SK-N-SH (cell line): ENCODE measurements at regions not wholly inside any gene's neighbourhood (a gene's known extent, or its start where the extent isn't known, plus 50 kb on each side); places are given as distances from the start of the nearest gene placed in this dataset.

Source experiments
- CTCF ChIP-seq: fragments of 200-600 bp; sonication (generic); IDR thresholded peaks from 2 replicates; pipeline ENCODE4 v1.6.1; 2017; ENCODE audit warnings: antibody characterized with exemption, mild to moderate bottlenecking, moderate library complexity
- ELF1 ChIP-seq: IDR thresholded peaks from 2 replicates; pipeline ENCODE4 v1.4.0; 2012
- EZH2phosphoT487 ChIP-seq: fragments of 200-600 bp; sonication (generic); IDR thresholded peaks from 2 replicates; pipeline ENCODE4 v1.6.1; 2017; ENCODE audit warnings: low read depth, mixed run types, mild to moderate bottlenecking, antibody characterized with exemption, moderate library complexity, borderline replicate concordance
- FOXJ3 ChIP-seq: sonication (generic); formaldehyde crosslinking; IDR thresholded peaks from 2 replicates; pipeline ENCODE4 v1.5.1; 2020; ENCODE audit warnings: mild to moderate bottlenecking, missing genetic modification reagents
- FOXM1 ChIP-seq: IDR thresholded peaks from 2 replicates; pipeline ENCODE4 v1.4.0; 2012; ENCODE audit warnings: low read depth, mild to moderate bottlenecking
- JUND ChIP-seq: IDR thresholded peaks from 2 replicates; pipeline ENCODE4 v1.4.0; 2012
- NFIC ChIP-seq: IDR thresholded peaks from 2 replicates; pipeline ENCODE4 v1.4.0; 2012; ENCODE audit warnings: borderline replicate concordance
- RAD21 ChIP-seq: IDR thresholded peaks from 2 replicates; pipeline ENCODE4 v1.6.1; 2012; ENCODE audit warnings: mild to moderate bottlenecking, low read length
- RCOR1 ChIP-seq: fragments of 150-350 bp; IDR thresholded peaks from 2 replicates; pipeline ENCODE4 v1.6.1; 2017; ENCODE audit warnings: antibody characterized with exemption, low read length
- RFX5 ChIP-seq: IDR thresholded peaks from 2 replicates; pipeline ENCODE4 v1.6.1; 2012; ENCODE audit warnings: mild to moderate bottlenecking, improper control_type of control experiment, low read length
- SIN3A ChIP-seq: IDR thresholded peaks from 2 replicates; pipeline ENCODE4 v1.6.1; 2012; ENCODE audit warnings: low read depth, mild to moderate bottlenecking, low read length, moderate library complexity, borderline replicate concordance
- TEAD4 ChIP-seq: IDR thresholded peaks from 2 replicates; pipeline ENCODE4 v1.4.0; 2012; ENCODE audit warnings: mild to moderate bottlenecking, borderline replicate concordance; ENCODE audit not compliant: insufficient read depth

DNA sequence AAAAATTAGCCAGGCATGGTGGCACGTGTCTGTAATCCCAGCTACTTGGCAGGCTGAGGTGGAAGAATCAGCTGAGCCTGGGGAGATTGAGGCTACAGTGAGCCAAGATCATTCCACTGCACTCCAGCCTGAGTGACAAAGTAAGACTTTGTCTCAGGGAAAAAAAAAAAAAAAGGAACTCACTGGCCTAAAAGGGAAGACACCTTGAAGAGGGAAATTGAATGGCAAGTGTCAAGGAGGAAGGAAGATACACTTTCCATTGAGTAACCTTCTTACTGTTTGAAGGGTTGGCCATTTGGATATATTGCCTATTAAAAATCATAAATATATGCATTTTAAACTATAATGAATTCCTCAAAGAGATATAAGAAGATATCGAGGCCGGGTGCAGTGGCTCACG lies 147.5 kb upstream of the FAM241A start:
- no peak for TF ChIP-seq RAD21
- TF ChIP-seq CTCF, result no peak
- no peak for TF ChIP-seq FOXJ3 (CRISPR knock-in tag)
- TF ChIP-seq TEAD4, result no peak
- no peak for TF ChIP-seq EZH2phosphoT487
- TF ChIP-seq JUND, result no peak
- no peak for TF ChIP-seq ELF1
- TF ChIP-seq SIN3A, result no peak
- TF ChIP-seq FOXM1, result no peak
- no peak for TF ChIP-seq NFIC
- no peak for TF ChIP-seq RFX5
- no peak for TF ChIP-seq RCOR1
